NT2/D1 (cell line): ENCODE measurements at regions not wholly inside any gene's neighbourhood (a gene's known extent, or its start where the extent isn't known, plus 50 kb on each side); places are given as distances from the start of the nearest gene placed in this dataset.

Source experiments
- DNase-seq: peaks from one replicate; pipeline ENCODE4 v3.0.0-alpha.2; 2011; ENCODE audit warnings: low read depth, low spot score
- H3K27me3 ChIP-seq: 2 replicates; pipeline ENCODE4 v1.6.0; 2011; ENCODE audit warnings: mild to moderate bottlenecking; ENCODE audit not compliant: insufficient read length, insufficient read depth
- H3K36me3 ChIP-seq: 2 replicates; pipeline ENCODE4 v1.6.1; 2011; ENCODE audit warnings: mild to moderate bottlenecking, low read length, mixed read lengths; ENCODE audit not compliant: insufficient read depth, insufficient read length
- H3K4me1 ChIP-seq: 2 replicates; pipeline ENCODE4 v1.5.1; 2011; ENCODE audit not compliant: insufficient read depth, insufficient read length
- H3K4me3 ChIP-seq: 2 replicates; pipeline ENCODE4 v1.5.1; 2011; ENCODE audit warnings: low read depth; ENCODE audit not compliant: insufficient read length
- H3K9ac ChIP-seq: 2 replicates; pipeline ENCODE4 v1.6.0; 2011; ENCODE audit warnings: low read depth; ENCODE audit not compliant: insufficient read length
- H3K9me3 ChIP-seq: 2 replicates; pipeline ENCODE4 v1.5.1; 2011; ENCODE audit warnings: mild to moderate bottlenecking, low read length; ENCODE audit not compliant: insufficient read depth
- SUZ12 ChIP-seq: IDR thresholded peaks from 2 replicates; pipeline ENCODE4 v1.6.1; 2011; ENCODE audit not compliant: insufficient read length, insufficient read depth; ENCODE audit errors: extremely low read depth
- YY1 ChIP-seq: IDR thresholded peaks from 2 replicates; pipeline ENCODE4 v1.6.1; 2011; ENCODE audit not compliant: insufficient read length, insufficient read depth
- ZNF274 ChIP-seq: IDR thresholded peaks from 2 replicates; pipeline ENCODE4 v1.6.1; 2011; ENCODE audit warnings: mild to moderate bottlenecking, low read depth, low read length

- H3K27me3 ChIP-seq, result no peaks in the 10 kb centered on the region
- no peaks in the 10 kb centered on the region for H3K4me1 ChIP-seq
- H3K9me3 ChIP-seq, result no peaks in the 10 kb centered on the region
- no peak for DNase-seq
- H3K36me3 ChIP-seq, result no peaks in the 10 kb centered on the region
- H3K4me3 ChIP-seq, result no peak overlapping the region
- TF ChIP-seq ZNF274 (no peak), SUZ12 (no peak), YY1 (no peak)
- no peak overlapping the region for H3K9ac ChIP-seq
Measured at GRCh38 chr6:40764726-40765125, 177.6 kb upstream of the LRFN2 start.

GRCh38 chr6:40762981-40763380, 175.8 kb upstream of the LRFN2 start:
- H3K4me1 ChIP-seq, result no peaks in the 10 kb centered on the region
- no peak for DNase-seq
- H3K27me3 ChIP-seq, result no peaks in the 10 kb centered on the region
- no peak overlapping the region for H3K9ac ChIP-seq
- H3K4me3 ChIP-seq, result no peak overlapping the region
- H3K36me3 ChIP-seq, result no peaks in the 10 kb centered on the region
- TF ChIP-seq SUZ12 (no peak), YY1 (no peak)
- H3K9me3 ChIP-seq, result no peaks in the 10 kb centered on the region

DNA sequence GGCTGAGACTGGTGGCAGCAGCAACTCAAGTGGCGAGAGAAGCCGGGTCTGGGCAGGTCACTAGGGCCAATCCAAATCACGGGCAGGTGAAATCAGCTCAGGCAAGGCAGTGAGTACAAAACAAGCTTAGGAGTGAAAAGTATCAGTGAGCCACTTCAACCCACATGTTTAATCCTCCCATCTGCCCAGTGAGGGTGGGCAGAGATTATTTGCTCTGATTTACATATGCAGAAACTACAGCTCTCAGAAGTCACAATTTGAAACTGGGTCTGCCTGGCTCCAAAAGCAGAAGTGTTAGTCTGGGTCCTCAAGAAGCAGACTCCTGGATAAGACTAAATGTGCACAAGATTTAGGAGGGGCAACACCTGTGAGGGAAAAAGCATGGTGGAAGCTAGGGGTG, 173.7 kb upstream of the LRFN2 start:
- Histone ChIP-seq H3K9me3 (no peaks in the 10 kb centered on the region), H3K36me3 (no peaks in the 10 kb centered on the region), H3K27me3 (no peaks in the 10 kb centered on the region), H3K9ac (no peak overlapping the region), H3K4me1 (no peaks in the 10 kb centered on the region), H3K4me3 (no peak overlapping the region)
- DNase-seq, result no peak
- TF ChIP-seq SUZ12, result no peak
- TF ChIP-seq YY1, result no peak
- no peak for TF ChIP-seq ZNF274

DNA sequence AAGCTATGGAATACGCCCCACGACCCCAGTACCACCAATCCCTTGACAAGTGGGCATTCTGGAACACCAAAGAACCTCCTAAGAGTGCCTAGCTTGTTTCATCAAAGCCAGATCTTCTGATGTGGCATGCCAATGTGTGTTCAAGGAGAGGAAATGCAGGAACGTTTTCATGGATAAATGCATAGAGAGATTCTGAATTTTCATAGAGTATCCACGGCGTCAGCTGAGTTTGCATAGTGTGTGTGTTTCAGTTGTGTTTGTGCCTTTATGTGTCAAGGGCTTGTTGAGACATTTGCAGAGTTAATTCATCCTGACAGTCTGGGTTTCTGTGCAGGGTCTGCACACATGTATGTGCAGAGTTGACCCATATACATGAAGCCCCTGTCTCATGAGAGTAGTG, 172.7 kb upstream of the LRFN2 start:
- Histone ChIP-seq H3K9me3 (no peaks in the 10 kb centered on the region), H3K9ac (no peak overlapping the region), H3K4me3 (no peak overlapping the region), H3K4me1 (no peaks in the 10 kb centered on the region), H3K27me3 (no peaks in the 10 kb centered on the region), H3K36me3 (no peaks in the 10 kb centered on the region)
- no peak for DNase-seq
- TF ChIP-seq YY1, result no peak
- TF ChIP-seq SUZ12, result no peak
- no peak for TF ChIP-seq ZNF274

DNA sequence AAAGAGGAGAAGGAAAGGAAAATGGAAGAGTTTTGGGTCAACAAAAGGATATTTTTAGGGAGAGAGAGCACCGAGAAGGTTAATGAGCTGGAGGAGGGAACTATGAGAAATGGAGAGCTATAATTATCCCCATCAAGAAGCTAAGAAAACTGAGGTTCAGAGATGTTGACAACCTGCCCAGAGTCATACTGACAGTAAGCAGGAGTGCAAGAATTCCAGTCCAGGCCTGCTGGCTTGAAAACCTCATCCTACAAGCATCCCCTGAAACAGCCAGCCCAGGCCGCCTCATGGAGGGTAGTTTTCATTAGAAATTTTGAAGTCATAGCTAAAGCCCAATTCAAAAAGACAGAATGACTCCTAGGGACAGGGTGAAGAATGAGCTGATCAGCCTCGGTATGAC, 172.1 kb upstream of the LRFN2 start:
- no peaks in the 10 kb centered on the region for H3K36me3 ChIP-seq
- peaks cover 2% of the 10 kb centered on the region for H3K4me1 ChIP-seq
- no peak overlapping the region for H3K4me3 ChIP-seq
- H3K27me3 ChIP-seq, result no peaks in the 10 kb centered on the region
- no peak for TF ChIP-seq SUZ12
- no peak for TF ChIP-seq ZNF274
- TF ChIP-seq YY1, result no peak
- no peaks in the 10 kb centered on the region for H3K9me3 ChIP-seq
- no peak overlapping the region for H3K9ac ChIP-seq
- no peak for DNase-seq

- H3K27me3 ChIP-seq, result no peaks in the 10 kb centered on the region
- no peak overlapping the region for H3K4me3 ChIP-seq
- no peak for DNase-seq
- TF ChIP-seq SUZ12 (no peak), ZNF274 (no peak), YY1 (no peak)
- peaks cover 2% of the 10 kb centered on the region for H3K4me1 ChIP-seq
- no peak overlapping the region for H3K9ac ChIP-seq
- H3K36me3 ChIP-seq, result no peaks in the 10 kb centered on the region
- H3K9me3 ChIP-seq, result no peaks in the 10 kb centered on the region
Measured at GRCh38 chr6:40755749-40756452, 168.7 kb upstream of the LRFN2 start.

GRCh38 chr6:40755046-40755681, 168.0 kb upstream of the LRFN2 start:
- TF ChIP-seq ZNF274 (no peak), YY1 (no peak), SUZ12 (no peak)
- DNase-seq, result no peak
- no peaks in the 10 kb centered on the region for H3K9me3 ChIP-seq
- H3K27me3 ChIP-seq, result no peaks in the 10 kb centered on the region
- H3K36me3 ChIP-seq, result no peaks in the 10 kb centered on the region
- peaks cover 2% of the 10 kb centered on the region for H3K4me1 ChIP-seq
- H3K4me3 ChIP-seq, result no peak overlapping the region
- no peak overlapping the region for H3K9ac ChIP-seq
